Lung (tissue), 11 donors: ENCODE measurements at regions not wholly inside any gene's neighbourhood (a gene's known extent, or its start where the extent isn't known, plus 50 kb on each side); places are given as distances from the start of the nearest gene placed in this dataset.

ENCODE experiments used
- ATAC-seq: fragments of 200-7000 bp; cut with Tn5 transposase; one replicate; pipeline ENCODE4 v1.9.1; 2020; ENCODE audit warnings: moderate number of reproducible peaks; ENCODE audit not compliant: insufficient read depth, low FRiP score
- DNase-seq, 3 donors: peaks; one replicate each; pipeline ENCODE4 v3.0.0-alpha.2; 2013 to 2017
- H3K27ac ChIP-seq, 2 donors: one replicate each; pipeline ENCODE4 v1.5.1; 2013; ENCODE audit warnings: mild to moderate bottlenecking in 2 of 2, moderate library complexity in 2 of 2, control low read depth in 1 of 2, inconsistent platforms in 1 of 2, low read depth in 1 of 2, low read length in 1 of 2
- H3K27me3 ChIP-seq, 3 donors: one replicate each; pipeline ENCODE4 v1.5.1; 2013; ENCODE audit warnings: low read length in 2 of 3; ENCODE audit not compliant: control insufficient read depth in 3 of 3, insufficient read depth in 3 of 3
- H3K36me3 ChIP-seq, 4 donors: one replicate each; pipeline ENCODE4 v1.5.1; 2013; ENCODE audit warnings: low read length in 4 of 4, mild to moderate bottlenecking in 1 of 4, moderate library complexity in 1 of 4; ENCODE audit not compliant: control insufficient read depth in 4 of 4, insufficient read depth in 4 of 4
- H3K4me1 ChIP-seq, 5 donors: one replicate each; pipeline ENCODE4 v1.5.1; 2013; ENCODE audit warnings: low read length in 5 of 5, mild to moderate bottlenecking in 2 of 5, moderate library complexity in 1 of 5; ENCODE audit not compliant: control insufficient read depth in 5 of 5, insufficient read depth in 5 of 5
- H3K4me3 ChIP-seq: one replicate; pipeline ENCODE4 v1.5.1; 2013; ENCODE audit warnings: mild to moderate bottlenecking, control low read depth, moderate library complexity
- H3K9ac ChIP-seq, 2 donors: one replicate each; pipeline ENCODE4 v1.5.1; 2013; ENCODE audit warnings: low read length in 2 of 2, control low read depth in 1 of 2; ENCODE audit not compliant: insufficient read depth in 1 of 2
- H3K9me3 ChIP-seq, 4 donors: one replicate each; pipeline ENCODE4 v1.5.1; 2013; ENCODE audit warnings: low read length in 3 of 4, mild to moderate bottlenecking in 1 of 4, moderate library complexity in 1 of 4; ENCODE audit not compliant: control insufficient read depth in 4 of 4, insufficient read depth in 3 of 4
- CTCF ChIP-seq: IDR thresholded peaks from 2 replicates; pipeline ENCODE4 v1.5.1; 2012; ENCODE audit warnings: mild to moderate bottlenecking; ENCODE audit errors: control extremely low read depth, extremely low read depth
- WGBS, 2 donors: extraction: QIAGEN DNeasy Blood & Tissue Kit; methylation state at CpG; one replicate each; pipeline ENCODE4 v1.1.7; 2013; 5-methylcytosine and 5-hydroxymethylcytosine counted together
- donor health status: control.
- donor health status: control.
- donor health status: Bipolar disorder and iron deficiency.
- donor health status: healthy.
- donor health status: DM: yes; HTN: yes; CAD: no.

GRCh38 chr6:164418262-164418588, 891.2 kb downstream of the C6orf118 start:
- Histone ChIP-seq H3K9ac (no peak overlapping the region), H3K4me3 (no peak overlapping the region), H3K27ac (no peak overlapping the region), H3K27me3 (no peaks in the 10 kb centered on the region), H3K36me3 (no peaks in the 10 kb centered on the region), H3K4me1 (peaks cover 0 to 2% (median 0%) of the 10 kb centered on the region in 5 donors), H3K9me3 (peaks cover 0 to 11% (median 6%) of the 10 kb centered on the region in 4 donors)
- DNase-seq (no peak), ATAC-seq (no peak)
- no peak for TF ChIP-seq CTCF
- WGBS, 2 donors, result 64 to 75% methylated on average over 2 of the region's 2 CpGs

GRCh38 chr6:164417537-164418261, 891.7 kb downstream of the C6orf118 start:
- H3K4me1 ChIP-seq, result peaks cover 0 to 2% (median 0%) of the 10 kb centered on the region in 5 donors
- ATAC-seq (no peak), DNase-seq (no peak)
- H3K9ac ChIP-seq, result no peak overlapping the region
- H3K27ac ChIP-seq, result no peak overlapping the region
- 85 to 89% methylated on average over 4 of the region's 4 CpGs for WGBS, 2 donors
- H3K4me3 ChIP-seq, result no peak overlapping the region
- H3K36me3 ChIP-seq, result no peaks in the 10 kb centered on the region
- no peaks in the 10 kb centered on the region for H3K27me3 ChIP-seq
- no peak for TF ChIP-seq CTCF
- H3K9me3 ChIP-seq, result peaks cover 0 to 9% (median 5%) of the 10 kb centered on the region in 4 donors

- ATAC-seq (no peak), DNase-seq (peak in 2 of 3 donors; percentile 1 to 19)
- 41 to 44% methylated on average over 7 of the region's 7 CpGs for WGBS, 2 donors
- Histone ChIP-seq H3K27ac (no peak overlapping the region), H3K4me3 (no peak overlapping the region), H3K4me1 (peaks cover 0 to 2% (median 0%) of the 10 kb centered on the region in 5 donors), H3K9ac (no peak overlapping the region), H3K27me3 (no peaks in the 10 kb centered on the region), H3K9me3 (peaks cover 0 to 2% (median 0%) of the 10 kb centered on the region in 4 donors), H3K36me3 (no peaks in the 10 kb centered on the region)
- TF ChIP-seq CTCF, result no peak
These were observed 893.4 kb downstream of the C6orf118 start for GRCh38 chr6:164415832-164416563.
